NCI-H2196 treated with DMSO at 0.1 percent for 48 hours (cell line): ENCODE measurements at regions not wholly inside any gene's neighbourhood (a gene's known extent, or its start where the extent isn't known, plus 50 kb on each side); places are given as distances from the start of the nearest gene placed in this dataset.
A peak's percentile ranks its signal among the peaks of the same experiment; 100 is the strongest.

ENCODE experiments used
- DNase-seq: peaks from one replicate; lab custom pipeline; 2025; ENCODE audit not compliant: unreplicated experiment; lab: John Stamatoyannopoulos, UW

DNA sequence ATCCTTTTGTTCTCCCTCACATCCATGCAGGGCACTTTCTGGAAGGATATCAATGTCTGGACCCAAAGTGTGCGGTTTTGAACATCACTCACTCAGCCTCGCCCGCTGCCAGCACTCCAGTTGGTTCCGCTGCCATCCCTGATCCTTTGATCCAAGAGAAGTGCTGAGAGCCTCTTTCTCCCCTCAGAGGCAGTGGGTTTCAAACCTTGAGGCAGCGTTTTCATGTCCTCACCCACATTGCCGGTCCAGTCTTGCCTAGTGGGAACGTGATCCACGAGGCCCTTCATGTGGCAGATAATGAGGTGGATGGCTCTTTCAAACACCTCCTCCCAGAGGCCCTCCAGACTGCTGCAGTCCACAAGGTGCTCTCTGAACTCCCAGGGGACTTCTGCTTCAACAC is 122.2 kb downstream of the ACTL8 start:
- DNase-seq, result no peak

DNA sequence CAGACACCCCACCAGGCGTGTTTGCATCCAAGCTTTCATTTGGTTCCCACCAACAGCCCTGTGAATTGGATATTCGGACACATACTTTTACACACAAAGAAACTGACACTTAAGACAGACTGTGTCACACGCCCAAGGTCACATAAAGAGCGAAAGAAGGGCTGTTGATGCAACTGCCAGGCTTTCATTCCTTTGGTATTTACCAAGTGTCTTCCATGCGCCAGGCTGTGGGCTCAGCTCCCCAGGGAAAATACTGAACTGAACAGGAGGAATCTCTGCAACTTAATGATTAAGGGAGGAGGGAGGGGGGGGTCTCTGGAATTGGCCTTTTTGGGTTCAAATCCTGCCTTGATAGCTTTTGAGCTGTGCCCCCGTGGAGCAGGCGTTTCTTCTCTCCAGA is 122.8 kb downstream of the ACTL8 start:
- DNase-seq, result no peak

- DNase-seq, result no peak
Observed at GRCh38 chr1:17878837-17879236, 123.7 kb downstream of the ACTL8 start.

DNA sequence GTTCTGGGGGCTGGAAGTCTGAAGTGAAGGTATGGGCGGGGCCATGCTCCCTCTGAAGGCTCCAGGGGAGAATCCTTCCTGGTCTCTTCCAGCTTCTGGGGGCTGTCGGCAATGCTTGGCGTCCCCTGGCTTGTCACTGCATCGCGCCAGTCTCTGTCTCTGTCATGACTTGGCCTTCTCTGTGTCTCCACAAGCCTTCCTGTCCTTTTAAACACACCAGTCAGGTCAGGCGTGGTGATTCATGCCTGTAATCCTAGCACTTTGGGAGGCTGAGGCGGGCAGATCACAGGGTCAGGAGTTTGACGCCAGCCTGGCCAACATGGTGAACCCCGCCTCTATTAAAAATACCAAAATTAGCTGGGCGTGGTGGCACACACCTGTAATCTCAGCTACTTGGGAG is 125.3 kb downstream of the ACTL8 start:
- no peak for DNase-seq

DNA sequence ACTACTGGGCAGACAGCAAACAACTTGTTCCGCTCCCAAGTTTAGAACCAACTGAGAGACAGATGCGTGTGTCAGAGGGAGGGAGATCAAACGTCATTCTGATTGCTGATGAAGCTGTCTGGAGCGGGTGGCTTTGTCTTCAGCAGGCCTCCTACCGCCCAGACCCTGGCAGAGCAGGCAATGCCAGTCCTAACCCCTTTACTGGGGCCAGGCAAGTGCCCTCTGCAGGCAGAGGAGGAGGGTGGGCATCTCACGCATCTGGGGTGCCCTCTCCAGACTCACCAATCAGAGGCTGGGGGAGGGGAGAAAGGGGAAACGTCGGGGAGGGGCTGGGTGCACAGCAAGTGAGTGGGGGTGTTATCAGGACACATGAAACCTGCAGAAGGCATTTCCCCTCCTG is 126.6 kb downstream of the ACTL8 start:
- DNase-seq, result no peak

DNA sequence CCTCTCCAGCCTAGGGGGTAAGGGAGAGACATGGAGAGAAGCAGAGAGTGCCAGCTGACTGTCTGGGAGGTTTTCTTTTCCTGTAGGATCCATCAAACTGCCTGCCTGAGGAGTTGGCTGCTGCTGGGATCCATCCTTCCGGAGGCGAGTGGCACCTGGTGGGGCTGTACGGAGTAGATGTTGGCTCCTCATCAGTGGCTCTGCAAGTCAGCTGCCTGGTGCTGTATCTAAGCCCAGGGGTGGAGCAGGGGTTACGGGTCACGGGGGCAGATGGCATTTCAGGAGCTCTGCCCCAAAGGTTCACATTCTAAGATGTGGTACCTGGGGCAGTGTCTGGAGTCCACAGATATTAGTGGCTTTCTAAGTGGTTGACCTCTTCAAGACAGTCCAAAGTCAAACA is 128.0 kb downstream of the ACTL8 start:
- DNase-seq, result no peak

DNA sequence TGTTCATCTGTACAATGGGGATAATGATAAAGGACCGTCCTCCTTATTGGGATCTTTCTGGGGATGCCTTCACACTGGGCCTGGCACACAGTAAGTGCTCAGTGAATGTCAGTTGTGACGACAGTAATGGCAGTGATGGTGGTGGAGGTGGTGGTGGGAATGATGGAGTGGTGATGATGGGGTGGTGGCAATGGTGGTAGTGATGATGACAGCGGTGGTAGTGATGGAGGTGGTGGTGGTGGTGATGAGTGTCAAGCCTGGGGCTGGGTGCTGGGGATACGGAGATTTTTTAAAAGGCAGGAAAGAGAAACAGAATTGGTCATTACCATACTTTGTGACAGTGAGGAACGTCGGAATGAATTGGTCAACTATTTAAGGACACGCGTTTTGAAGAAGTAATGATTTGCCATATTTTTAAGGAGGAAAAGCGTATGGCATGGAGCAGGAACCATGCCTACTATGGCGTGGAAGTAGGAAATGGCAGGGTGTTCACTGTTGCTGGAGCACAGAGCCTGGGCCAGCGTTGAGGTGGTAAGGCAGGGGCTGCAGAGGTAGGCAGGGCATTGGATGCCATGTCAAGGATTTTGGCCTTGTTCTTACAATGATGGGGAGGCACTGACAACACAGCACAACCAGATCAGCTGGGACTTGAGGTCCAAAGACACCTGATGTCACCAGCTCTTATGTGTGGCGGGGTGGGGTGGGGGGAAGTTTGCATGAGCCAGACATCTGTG is 128.7 kb downstream of the ACTL8 start:
- no peak for DNase-seq

DNA sequence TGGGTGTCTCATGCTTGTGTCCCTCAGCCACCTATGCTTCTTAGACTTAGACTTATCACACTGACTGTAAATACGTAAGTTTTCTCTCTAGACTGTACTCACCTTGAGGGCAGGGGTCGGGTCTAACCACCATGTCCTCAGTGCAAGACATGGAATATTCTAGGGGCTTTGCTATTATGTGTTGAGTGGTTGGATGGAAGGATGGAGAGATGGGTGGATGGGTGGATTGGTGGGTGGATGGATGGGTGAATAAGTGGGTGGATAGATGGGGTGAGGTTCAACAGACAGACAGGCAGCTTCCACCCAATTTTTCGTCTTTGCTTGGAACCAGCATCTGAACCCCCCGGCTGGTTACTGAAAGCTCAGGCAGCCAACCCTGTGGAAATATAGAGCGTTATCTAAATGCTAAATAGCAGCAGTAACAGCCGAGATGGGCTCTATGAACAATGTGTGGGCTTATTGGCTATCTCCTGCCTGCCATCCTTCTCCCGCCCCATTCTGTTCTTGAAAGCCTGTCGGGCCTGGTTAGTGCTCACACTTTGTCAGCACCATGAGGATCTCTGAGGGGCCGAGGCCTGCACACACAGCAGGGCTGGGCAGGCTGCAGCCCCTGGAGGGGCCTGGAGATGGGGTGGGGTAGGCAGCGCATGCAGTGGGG is 130.7 kb downstream of the ACTL8 start:
- no peak for DNase-seq

DNA sequence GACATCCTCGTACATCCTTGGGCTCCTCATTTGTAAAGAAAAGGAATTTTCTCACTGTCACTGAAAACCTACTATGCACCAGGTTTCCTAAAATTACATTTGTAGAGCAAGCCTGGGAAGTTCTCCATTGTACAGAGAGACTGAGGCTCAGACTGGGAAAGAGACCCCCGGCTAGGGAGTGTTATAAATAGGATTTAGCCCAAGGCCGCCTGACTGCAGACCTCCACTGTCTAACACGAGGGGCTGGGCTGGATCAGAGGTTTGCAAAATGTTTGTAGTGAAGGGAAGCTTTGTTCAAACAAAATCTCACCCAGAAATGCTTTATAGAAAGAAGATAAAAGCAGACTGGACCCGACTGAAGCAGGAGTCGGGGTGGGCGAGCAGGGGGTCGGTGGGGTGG is 131.3 kb downstream of the ACTL8 start:
- DNase-seq, result no peak

DNA sequence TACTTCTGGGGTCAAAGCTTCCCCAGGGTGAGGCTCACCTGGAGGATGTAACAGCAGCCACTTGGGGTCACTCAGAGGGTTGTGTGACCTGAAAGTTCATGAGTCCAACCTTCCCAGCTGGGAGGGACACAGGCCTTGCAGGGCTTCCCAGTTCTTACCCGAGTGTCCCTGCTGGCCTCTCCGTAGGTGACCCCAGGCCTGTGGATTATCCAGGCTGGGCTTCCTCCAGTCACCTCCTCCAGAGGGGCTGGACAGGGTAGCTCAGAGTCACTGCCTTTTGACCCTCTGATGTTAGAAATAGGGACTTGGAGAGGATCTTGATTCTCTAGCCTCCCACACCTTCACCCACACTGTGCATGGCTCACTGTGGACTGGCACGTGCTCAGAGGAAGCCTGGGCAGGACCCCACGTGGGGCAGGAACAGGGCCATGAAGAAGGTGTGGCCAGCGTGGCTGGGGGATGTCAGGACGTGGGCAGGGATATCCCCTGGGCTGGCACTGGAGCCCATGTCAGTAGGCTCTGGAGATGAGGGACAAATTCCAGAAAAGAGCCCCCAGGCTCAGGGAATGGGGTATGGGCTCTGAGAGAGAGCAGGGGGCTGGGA is 131.8 kb downstream of the ACTL8 start:
- DNase-seq, result no peak

GRCh38 chr1:17887661-17888371 is 132.7 kb downstream of the ACTL8 start:
- DNase-seq, result peak; percentile 51

DNA sequence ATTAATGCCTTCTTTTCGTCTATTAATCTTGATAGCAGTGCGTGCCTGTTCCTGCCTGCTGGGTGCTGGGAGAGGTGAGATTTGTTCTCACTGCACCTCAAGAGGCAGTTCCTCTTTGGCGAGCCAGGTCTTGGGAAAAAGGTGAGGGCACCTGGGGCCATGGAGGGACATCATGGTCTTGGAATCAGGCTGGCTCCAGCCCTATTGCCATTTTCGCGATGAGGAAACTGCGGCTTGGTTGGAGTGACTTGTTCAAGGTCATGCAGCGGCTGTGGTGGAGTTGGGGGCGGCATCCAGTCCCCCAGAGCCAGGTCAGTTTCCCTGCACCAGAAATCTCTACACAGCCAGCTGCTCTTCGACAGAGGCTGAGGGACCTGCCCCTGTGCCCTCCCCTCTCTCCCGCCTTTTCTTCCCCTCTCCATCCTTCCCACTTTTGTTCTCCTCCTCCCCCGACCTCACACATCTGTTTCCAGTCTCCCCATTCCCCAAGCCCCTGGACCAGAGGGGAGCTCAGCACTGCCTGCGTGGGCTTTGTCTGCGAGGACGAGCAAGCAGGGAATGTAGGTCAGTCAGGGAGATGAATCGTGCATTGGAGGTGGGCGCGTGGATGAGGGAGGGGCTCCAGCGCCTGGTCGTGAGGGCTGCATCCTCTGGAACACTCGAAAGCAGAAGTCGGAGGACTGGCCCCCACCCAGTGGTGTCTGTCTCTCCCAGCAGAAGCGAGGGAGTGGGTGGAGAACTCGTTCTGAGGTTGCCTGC is 135.1 kb downstream of the ACTL8 start:
- DNase-seq, result no peak

DNA sequence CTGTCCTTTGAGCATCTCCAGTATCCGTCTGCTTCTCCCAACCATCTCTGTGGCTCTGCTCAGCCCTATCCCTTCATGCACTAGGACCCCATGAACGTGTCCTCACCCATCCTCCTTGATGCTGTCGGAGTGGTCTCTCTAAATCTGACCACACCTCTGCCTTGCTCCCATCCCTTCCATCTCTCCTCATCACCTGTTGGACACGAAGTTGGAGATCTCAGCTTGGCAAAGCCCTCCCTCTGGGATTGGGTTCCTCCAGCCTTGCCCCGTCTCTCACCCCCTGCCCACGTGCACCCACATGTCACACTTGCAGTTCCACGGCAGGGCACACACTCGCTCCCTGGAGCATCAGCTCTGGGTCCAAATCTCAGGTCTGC is 135.7 kb downstream of the ACTL8 start:
- no peak for DNase-seq

GRCh38 chr1:17891205-17892110 is 136.3 kb downstream of the ACTL8 start:
- no peak for DNase-seq

GRCh38 chr1:17892225-17892624 is 137.1 kb downstream of the ACTL8 start:
- peak; percentile 65 for DNase-seq

- DNase-seq, result no peak
Observed at GRCh38 chr1:17892851-17893250, 137.7 kb downstream of the ACTL8 start.

- DNase-seq, result no peak
Observed at GRCh38 chr1:17893891-17894631, 138.9 kb downstream of the ACTL8 start.

DNA sequence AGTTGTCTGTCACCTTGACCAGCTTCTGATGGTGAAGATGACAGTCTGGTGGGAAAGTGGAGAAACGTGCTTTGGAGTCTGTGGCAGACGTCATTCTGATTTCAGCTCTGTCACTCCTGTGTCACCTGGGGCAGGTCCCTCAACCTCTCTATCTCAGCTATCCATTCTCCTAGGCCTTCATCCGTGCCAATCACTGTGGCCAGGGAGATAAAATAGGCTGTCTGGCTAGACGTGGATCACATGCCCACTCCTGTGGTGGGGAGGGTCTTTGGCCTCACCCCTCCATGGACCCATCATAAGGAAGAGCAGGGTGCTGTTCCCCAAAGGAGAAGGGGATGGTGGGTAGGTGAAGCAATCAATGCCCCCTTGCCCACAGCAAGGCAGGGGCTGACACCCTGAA is 140.3 kb downstream of the ACTL8 start:
- DNase-seq, result no peak

DNA sequence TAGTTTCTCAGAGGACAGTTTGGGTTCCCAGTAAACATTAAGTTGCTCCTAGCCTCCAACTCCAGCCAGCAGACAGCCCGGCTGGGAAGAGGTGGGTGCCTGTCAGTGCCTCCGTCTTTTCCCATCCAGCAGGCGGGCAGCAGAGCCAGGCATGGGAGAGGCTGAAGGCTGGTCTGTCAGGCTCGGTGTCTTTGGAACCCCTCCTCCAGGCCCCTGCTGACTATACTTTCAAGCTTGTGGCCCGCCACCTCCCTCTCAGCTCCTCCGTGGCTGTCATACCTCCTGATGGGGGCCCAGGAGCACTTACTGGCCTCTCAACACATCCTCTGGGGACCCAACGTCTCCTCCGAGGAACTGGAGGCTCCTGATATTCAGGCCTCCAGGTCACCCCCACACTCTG is 140.9 kb downstream of the ACTL8 start:
- DNase-seq, result no peak
